ENCODE measurements at regions not wholly inside any gene's neighbourhood (a gene's known extent, or its start where the extent isn't known, plus 50 kb on each side); places are given as distances from the start of the nearest gene placed in this dataset.

GRCh38 chr1:241413386-241413785 is 56.4 kb upstream of the RGS7 start:
- WGBS: 59% methylated on average over 2 of the region's 2 CpGs
- Histone ChIP-seq H3K36me3 (ENCODE audit: control insufficient read depth in 4 of 4, insufficient read depth in 3 of 4, low read depth in 1 of 4, low read length in 3 of 4) (no peaks in the 10 kb centered on the region), H3K4me3 (ENCODE audit: low read depth in 1 of 3, low read length in 3 of 3) (no peak overlapping the region), H3K4me1 (ENCODE audit: control insufficient read depth in 4 of 4, insufficient read depth in 4 of 4, low read length in 3 of 4) (no peaks in the 10 kb centered on the region), H3K9ac (ENCODE audit: low read depth in 1 of 2, low read length in 2 of 2) (no peak overlapping the region), H3K27me3 (ENCODE audit: control insufficient read depth in 4 of 4, insufficient read depth in 4 of 4, low read length in 3 of 4) (no peaks in the 10 kb centered on the region), H3K9me3 (ENCODE audit: control insufficient read depth in 4 of 4, low read length in 3 of 4) (no peaks in the 10 kb centered on the region), H3K27ac (ENCODE audit: low read depth in 1 of 2, low read length in 2 of 2) (no peak overlapping the region)
- TF ChIP-seq CTCF (IDR thresholded peaks at IDR 0.05; ENCODE audit: low read depth, low read length, missing input control) (no peak), MAX (IDR thresholded peaks at IDR 0.05) (no peak), SP1 (IDR thresholded peaks at IDR 0.05) (no peak), JUND (IDR thresholded peaks at IDR 0.05) (no peak), NR2F2 (IDR thresholded peaks at IDR 0.05) (no peak), ATF3 (IDR thresholded peaks at IDR 0.05) (no peak), YY1 (IDR thresholded peaks at IDR 0.05) (no peak), RXRA (IDR thresholded peaks at IDR 0.05) (no peak), HNF4G (IDR thresholded peaks at IDR 0.05) (no peak), FOXA1 (IDR thresholded peaks at IDR 0.05) (no peak), EGR1 (IDR thresholded peaks at IDR 0.05; ENCODE audit: low read depth in 2 of 2) (no peak), TAF1 (conservative IDR thresholded peaks at IDR 0.05) (no peak), REST (IDR thresholded peaks at IDR 0.05) (no peak)
- no peak for DNase-seq (ENCODE audit: low spot score)

- H3K4me3 ChIP-seq (ENCODE audit: low read depth in 1 of 3, low read length in 3 of 3): no peak overlapping the region
- H3K9me3 ChIP-seq (ENCODE audit: control insufficient read depth in 4 of 4, low read length in 3 of 4): no peaks in the 10 kb centered on the region
- no peak overlapping the region for H3K27ac ChIP-seq (ENCODE audit: low read depth in 1 of 2, low read length in 2 of 2)
- WGBS: 79% methylated on average over 4 of the region's 4 CpGs
- H3K9ac ChIP-seq (ENCODE audit: low read depth in 1 of 2, low read length in 2 of 2): no peak overlapping the region
- H3K27me3 ChIP-seq (ENCODE audit: control insufficient read depth in 4 of 4, insufficient read depth in 4 of 4, low read length in 3 of 4): peaks cover 0 to 3% (median 0%) of the 10 kb centered on the region in 4 donors
- TF ChIP-seq FOXA1 (IDR thresholded peaks at IDR 0.05) (no peak), CTCF (IDR thresholded peaks at IDR 0.05; ENCODE audit: low read depth, low read length, missing input control) (no peak), GABPA (IDR thresholded peaks at IDR 0.05 in 1 of 2, conservative IDR thresholded peaks at IDR 0.05 in 1 of 2) (no peak), MAX (IDR thresholded peaks at IDR 0.05) (no peak), HNF4G (IDR thresholded peaks at IDR 0.05) (no peak), HNF4A (conservative IDR thresholded peaks at IDR 0.05) (no peak)
- H3K4me1 ChIP-seq (ENCODE audit: control insufficient read depth in 4 of 4, insufficient read depth in 4 of 4, low read length in 3 of 4): no peaks in the 10 kb centered on the region
- H3K36me3 ChIP-seq (ENCODE audit: control insufficient read depth in 4 of 4, insufficient read depth in 3 of 4, low read depth in 1 of 4, low read length in 3 of 4): no peaks in the 10 kb centered on the region
- DNase-seq (ENCODE audit: low spot score): no peak
Observed at GRCh38 chr1:241412646-241413045, 55.6 kb upstream of the RGS7 start.

All from liver (tissue), 8 donors.